OCI-LY7 (cell line): ENCODE measurements at regions not wholly inside any gene's neighbourhood (a gene's known extent, or its start where the extent isn't known, plus 50 kb on each side); places are given as distances from the start of the nearest gene placed in this dataset.

Source experiments
- BruUV-seq: library from RNA; stranded (reverse); fragments of 400-500 nt; replicated peaks from 2 replicates; lab custom pipeline; 2021; lab: Mats Ljungman, UMichigan
- CTCF ChIA-PET: fragments of 300-600 bp; sonication (Branson Sonifier 250); formaldehyde crosslinking; loops from one replicate; lab custom pipeline; 2022; ENCODE audit warnings: antibody characterized with exemption; ENCODE audit not compliant: unreplicated experiment; lab: Charles Lee
- POLR2A ChIA-PET: fragments of 300-600 bp; sonication (Branson Sonifier 250); formaldehyde crosslinking; loops from one replicate; lab custom pipeline; 2022; ENCODE audit warnings: antibody characterized with exemption; lab: Charles Lee
- DNase-seq: peaks from one replicate; pipeline ENCODE4 v3.0.0-alpha.2; 2015; ENCODE audit warnings: low spot score
- H2AFZ ChIP-seq: fragments of 200-600 bp; sonication (generic), shearing (Covaris generic); 2 replicates; pipeline ENCODE4 v1.6.1; 2014; ENCODE audit warnings: mild to moderate bottlenecking, antibody characterized with exemption, low read length, moderate library complexity
- H3K27ac ChIP-seq: fragments of 200-600 bp; sonication (generic); 2 replicates; pipeline ENCODE4 v1.5.1; 2014; ENCODE audit warnings: mixed run types, low read depth, mild to moderate bottlenecking, moderate library complexity, low read length, inconsistent platforms; ENCODE audit not compliant: poor library complexity, severe bottlenecking
- H3K36me3 ChIP-seq: fragments of 200-600 bp; sonication (generic); 2 replicates; pipeline ENCODE4 v1.6.1; 2014; ENCODE audit warnings: mild to moderate bottlenecking, antibody characterized with exemption, low read length, moderate library complexity, mixed read lengths; ENCODE audit not compliant: insufficient read depth
- H3K4me1 ChIP-seq: fragments of 200-600 bp; sonication (generic); 2 replicates; pipeline ENCODE4 v1.5.1; 2014; ENCODE audit warnings: mild to moderate bottlenecking, low read length; ENCODE audit not compliant: insufficient read depth, poor library complexity, severe bottlenecking
- H3K4me2 ChIP-seq: fragments of 200-600 bp; sonication (generic); 2 replicates; pipeline ENCODE4 v1.6.1; 2014; ENCODE audit warnings: mild to moderate bottlenecking, low read length
- H3K4me3 ChIP-seq: fragments of 200-600 bp; sonication (generic); 2 replicates; pipeline ENCODE4 v1.5.1; 2014; ENCODE audit warnings: mild to moderate bottlenecking, low read depth, low read length; ENCODE audit not compliant: poor library complexity, severe bottlenecking
- H3K79me2 ChIP-seq: fragments of 200-600 bp; sonication (generic); 2 replicates; pipeline ENCODE4 v1.6.1; 2016; ENCODE audit warnings: low read depth, mild to moderate bottlenecking, low read length, moderate library complexity, mixed read lengths; ENCODE audit not compliant: insufficient read depth
- H3K9me2 ChIP-seq: fragments of 200-600 bp; sonication (generic); 2 replicates; pipeline ENCODE4 v1.6.1; 2016; ENCODE audit warnings: mild to moderate bottlenecking, low read length, mixed read lengths; ENCODE audit not compliant: insufficient read depth
- H3K9me3 ChIP-seq: fragments of 200-600 bp; sonication (generic); 2 replicates; pipeline ENCODE4 v1.6.1; 2014; ENCODE audit warnings: mild to moderate bottlenecking, mixed run types, low read length, mixed read lengths
- H4K20me1 ChIP-seq: fragments of 200-600 bp; sonication (generic); 2 replicates; pipeline ENCODE4 v1.6.1; 2014; ENCODE audit warnings: mild to moderate bottlenecking, antibody characterized with exemption, low read length, moderate library complexity, mixed read lengths; ENCODE audit not compliant: insufficient read depth
- EZH2phosphoT487 ChIP-seq: fragments of 200-600 bp; sonication (generic); IDR thresholded peaks from 2 replicates; pipeline ENCODE4 v1.6.1; 2018; ENCODE audit warnings: low read depth, borderline replicate concordance, mild to moderate bottlenecking, mixed run types, antibody characterized with exemption, low read length, moderate library complexity, mixed read lengths
- intact Hi-C: fragments of 100-400 bp; cut with micrococcal nuclease; formaldehyde crosslinking; loops from one replicate; pipeline ENCODE4 v1.10.0; 2022; ENCODE audit not compliant: unreplicated experiment
- TF ChIP-seq, protein P1 (sequence below): fragments of 200-600 bp; sonication (generic); conservative IDR thresholded peaks from 2 replicates; pipeline ENCODE4 v1.5.1; 2014; ENCODE audit warnings: mild to moderate bottlenecking, antibody characterized with exemption, low read length, moderate library complexity, mixed read lengths

DNA sequence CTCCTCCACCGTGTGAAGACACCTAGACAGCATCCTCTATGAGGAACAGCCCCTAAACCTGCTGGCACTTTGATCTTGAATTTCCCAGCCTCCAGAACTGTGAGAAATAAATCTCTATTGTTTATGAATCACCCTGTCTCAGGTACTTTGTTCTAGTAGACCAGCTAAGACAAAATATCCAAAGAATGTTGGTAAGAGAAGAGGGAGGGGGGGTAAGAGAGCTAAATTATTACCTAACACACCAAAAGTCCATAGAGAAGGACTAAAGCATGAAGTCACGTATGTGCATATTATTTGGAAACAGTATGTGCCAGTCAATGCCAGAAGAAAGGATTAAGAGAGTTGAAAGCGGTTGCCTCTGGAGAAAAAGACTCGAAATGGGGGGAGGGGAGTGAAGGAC lies 211.0 kb downstream of the SP3 start:
- Histone ChIP-seq H3K9me2 (no peaks in the 10 kb centered on the region), H3K4me1 (no peaks in the 10 kb centered on the region), H2AFZ (no peak overlapping the region), H3K27ac (no peak overlapping the region), H3K9me3 (no peaks in the 10 kb centered on the region), H4K20me1 (no peaks in the 10 kb centered on the region), H3K4me3 (no peak overlapping the region), H3K4me2 (no peak overlapping the region), H3K36me3 (no peaks in the 10 kb centered on the region), H3K79me2 (no peaks in the 10 kb centered on the region)
- TF ChIP-seq, protein P1, sequence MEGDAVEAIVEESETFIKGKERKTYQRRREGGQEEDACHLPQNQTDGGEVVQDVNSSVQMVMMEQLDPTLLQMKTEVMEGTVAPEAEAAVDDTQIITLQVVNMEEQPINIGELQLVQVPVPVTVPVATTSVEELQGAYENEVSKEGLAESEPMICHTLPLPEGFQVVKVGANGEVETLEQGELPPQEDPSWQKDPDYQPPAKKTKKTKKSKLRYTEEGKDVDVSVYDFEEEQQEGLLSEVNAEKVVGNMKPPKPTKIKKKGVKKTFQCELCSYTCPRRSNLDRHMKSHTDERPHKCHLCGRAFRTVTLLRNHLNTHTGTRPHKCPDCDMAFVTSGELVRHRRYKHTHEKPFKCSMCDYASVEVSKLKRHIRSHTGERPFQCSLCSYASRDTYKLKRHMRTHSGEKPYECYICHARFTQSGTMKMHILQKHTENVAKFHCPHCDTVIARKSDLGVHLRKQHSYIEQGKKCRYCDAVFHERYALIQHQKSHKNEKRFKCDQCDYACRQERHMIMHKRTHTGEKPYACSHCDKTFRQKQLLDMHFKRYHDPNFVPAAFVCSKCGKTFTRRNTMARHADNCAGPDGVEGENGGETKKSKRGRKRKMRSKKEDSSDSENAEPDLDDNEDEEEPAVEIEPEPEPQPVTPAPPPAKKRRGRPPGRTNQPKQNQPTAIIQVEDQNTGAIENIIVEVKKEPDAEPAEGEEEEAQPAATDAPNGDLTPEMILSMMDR: no peak
- no peak for TF ChIP-seq EZH2phosphoT487
- ChIA-PET POLR2A (no interaction called here), CTCF (interaction anchor here (1.1 kb wide), 1 partner anchor 182 kb away, joined by 3 read pairs; no protein-coding TSS in a partner anchor)
- BruUV-seq: no TSS peak
- no peak for DNase-seq
- intact Hi-C loops: loop anchor here (5.0 to 10.0 kb wide), 2 partner anchors 118 to 179 kb away; no protein-coding TSS in a partner anchor

DNA sequence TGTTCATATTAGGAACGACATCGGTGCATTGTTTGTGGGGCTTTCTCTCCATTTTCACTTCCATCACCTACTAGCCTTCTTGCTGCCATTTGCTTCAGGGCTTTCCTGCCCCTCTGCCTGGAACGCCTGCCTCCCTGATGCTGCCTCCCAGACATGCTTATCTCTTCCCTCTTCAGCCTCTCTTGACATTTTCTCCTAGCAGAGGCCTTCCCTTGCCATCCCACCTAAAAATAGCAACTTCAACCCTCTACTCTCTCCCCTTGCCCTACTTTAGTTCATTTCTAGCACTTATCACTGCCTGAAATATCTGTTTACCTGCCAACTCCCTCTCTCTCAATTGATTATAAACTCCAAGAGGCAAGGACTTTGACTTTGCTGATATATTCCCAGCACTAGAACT lies 210.3 kb downstream of the SP3 start:
- H3K4me3 ChIP-seq: no peak overlapping the region
- no peaks in the 10 kb centered on the region for H3K9me2 ChIP-seq
- BruUV-seq: no TSS peak
- DNase-seq: no peak
- H3K27ac ChIP-seq: no peak overlapping the region
- no peak overlapping the region for H2AFZ ChIP-seq
- H4K20me1 ChIP-seq: no peaks in the 10 kb centered on the region
- no peak for TF ChIP-seq EZH2phosphoT487
- TF ChIP-seq, protein P1: no peak
- intact Hi-C loops: loop anchor here (5.0 to 10.0 kb wide), 2 partner anchors 117 to 180 kb away; no protein-coding TSS in a partner anchor
- no peaks in the 10 kb centered on the region for H3K4me1 ChIP-seq
- no peaks in the 10 kb centered on the region for H3K9me3 ChIP-seq
- POLR2A ChIA-PET: no interaction called here
- CTCF ChIA-PET: no interaction called here
- no peaks in the 10 kb centered on the region for H3K79me2 ChIP-seq
- H3K4me2 ChIP-seq: no peak overlapping the region
- no peaks in the 10 kb centered on the region for H3K36me3 ChIP-seq

DNA sequence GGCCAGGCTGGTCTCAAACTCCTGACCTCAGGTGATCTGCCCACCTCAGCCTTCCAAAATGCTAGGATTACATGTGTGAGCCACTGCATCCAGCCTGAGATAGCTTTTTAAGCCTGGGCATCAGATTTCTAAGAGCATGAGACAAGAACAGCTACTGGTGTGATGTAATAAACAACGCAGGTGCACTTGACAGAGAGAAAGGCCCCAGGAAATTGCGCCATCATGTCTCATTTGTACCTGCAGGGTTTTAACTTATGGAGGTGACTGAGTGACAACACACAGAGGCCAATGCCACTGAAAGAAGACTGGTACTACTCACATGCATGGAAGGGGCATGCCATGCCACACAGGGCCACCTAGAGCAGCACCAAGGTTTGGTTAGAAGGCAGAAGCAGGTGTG lies 209.4 kb downstream of the SP3 start:
- no TSS peak for BruUV-seq
- TF ChIP-seq, protein P1: no peak
- TF ChIP-seq EZH2phosphoT487: no peak
- no peak for DNase-seq
- Histone ChIP-seq H3K4me3 (no peak overlapping the region), H3K9me2 (no peaks in the 10 kb centered on the region), H2AFZ (no peak overlapping the region), H4K20me1 (no peaks in the 10 kb centered on the region), H3K79me2 (no peaks in the 10 kb centered on the region), H3K4me2 (no peak overlapping the region), H3K9me3 (no peaks in the 10 kb centered on the region), H3K27ac (no peak overlapping the region), H3K36me3 (no peaks in the 10 kb centered on the region), H3K4me1 (no peaks in the 10 kb centered on the region)
- intact Hi-C loops: loop anchor here (10.0 kb wide), 1 partner anchor 181 kb away; no protein-coding TSS in a partner anchor
- ChIA-PET POLR2A (interaction anchor here (0.6 to 1.5 kb wide), 3 partner anchors 11 to 383 kb away, joined by 4 to 6 read pairs (median 4); no protein-coding TSS in a partner anchor), CTCF (no interaction called here)
